ENCODE measurements at regions not wholly inside any gene's neighbourhood (a gene's known extent, or its start where the extent isn't known, plus 50 kb on each side); places are given as distances from the start of the nearest gene placed in this dataset.
A peak's percentile ranks its signal among the peaks of the same experiment; 100 is the strongest.

DNA sequence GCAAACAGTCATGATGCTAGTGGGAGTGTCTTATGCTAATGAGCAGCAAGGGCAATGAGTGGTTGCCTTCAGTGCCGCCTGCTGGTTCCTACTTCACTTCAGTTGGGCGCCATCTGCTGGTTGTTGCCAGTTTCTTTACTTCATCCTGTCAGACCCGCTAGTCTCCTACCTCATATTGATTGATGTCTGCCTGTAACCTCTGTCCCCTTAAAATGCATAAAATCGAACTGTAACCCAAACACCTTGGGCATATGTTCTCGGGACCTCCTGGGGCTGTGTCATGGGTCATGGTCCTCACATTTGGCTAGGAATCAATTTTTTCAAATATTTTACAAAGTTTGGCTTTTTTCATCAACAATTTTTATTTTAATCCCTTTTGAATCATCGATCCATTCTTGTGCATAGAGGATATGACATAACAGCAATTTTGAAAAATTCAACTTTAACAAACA, 62.8 kb upstream of the C7orf33 start:
- Histone ChIP-seq H3K36me3 (no peaks in the 10 kb centered on the region), H3K4me1 (no peaks in the 10 kb centered on the region), H3K27ac (no peak overlapping the region), H3K9me3 (no peaks in the 10 kb centered on the region), H3K4me3 (no peak overlapping the region), H3K27me3 (no peaks in the 10 kb centered on the region)
- TF ChIP-seq, protein P1, sequence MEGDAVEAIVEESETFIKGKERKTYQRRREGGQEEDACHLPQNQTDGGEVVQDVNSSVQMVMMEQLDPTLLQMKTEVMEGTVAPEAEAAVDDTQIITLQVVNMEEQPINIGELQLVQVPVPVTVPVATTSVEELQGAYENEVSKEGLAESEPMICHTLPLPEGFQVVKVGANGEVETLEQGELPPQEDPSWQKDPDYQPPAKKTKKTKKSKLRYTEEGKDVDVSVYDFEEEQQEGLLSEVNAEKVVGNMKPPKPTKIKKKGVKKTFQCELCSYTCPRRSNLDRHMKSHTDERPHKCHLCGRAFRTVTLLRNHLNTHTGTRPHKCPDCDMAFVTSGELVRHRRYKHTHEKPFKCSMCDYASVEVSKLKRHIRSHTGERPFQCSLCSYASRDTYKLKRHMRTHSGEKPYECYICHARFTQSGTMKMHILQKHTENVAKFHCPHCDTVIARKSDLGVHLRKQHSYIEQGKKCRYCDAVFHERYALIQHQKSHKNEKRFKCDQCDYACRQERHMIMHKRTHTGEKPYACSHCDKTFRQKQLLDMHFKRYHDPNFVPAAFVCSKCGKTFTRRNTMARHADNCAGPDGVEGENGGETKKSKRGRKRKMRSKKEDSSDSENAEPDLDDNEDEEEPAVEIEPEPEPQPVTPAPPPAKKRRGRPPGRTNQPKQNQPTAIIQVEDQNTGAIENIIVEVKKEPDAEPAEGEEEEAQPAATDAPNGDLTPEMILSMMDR (IDR thresholded peaks at IDR 0.05), result peak; percentile 12 to 49 (median 25)
- intact Hi-C loops (cut with DNase I), result no loop called here
- peak in 1 of 2 donors; percentile 81 for DNase-seq (ENCODE audit: low spot score in 2 of 2)

DNA sequence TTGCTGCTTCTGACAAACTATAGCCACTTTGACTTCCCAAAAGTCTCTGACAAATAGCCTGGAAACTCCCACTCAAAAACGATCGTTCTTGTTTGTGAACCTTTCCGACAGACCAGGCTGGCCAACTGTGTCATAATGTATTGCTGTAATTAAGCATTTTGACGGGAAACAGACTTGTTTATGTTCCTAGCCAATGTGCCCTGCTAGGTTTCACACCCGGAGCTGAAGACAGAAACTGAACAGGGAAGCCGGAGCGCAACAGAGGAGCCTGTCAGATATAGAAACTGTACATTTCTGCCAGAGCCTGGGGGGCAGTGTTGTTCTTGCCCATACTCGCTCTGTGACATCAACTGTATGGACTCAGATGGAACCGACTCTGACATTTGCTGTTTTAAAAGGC, 55.3 kb upstream of the C7orf33 start:
- H3K27ac ChIP-seq, result no peak overlapping the region
- no peaks in the 10 kb centered on the region for H3K27me3 ChIP-seq
- H3K36me3 ChIP-seq, result no peaks in the 10 kb centered on the region
- no peaks in the 10 kb centered on the region for H3K9me3 ChIP-seq
- DNase-seq (ENCODE audit: low spot score in 2 of 2), result peak in 1 of 2 donors; percentile 60
- intact Hi-C loops (cut with DNase I), result no loop called here
- TF ChIP-seq, protein P1 (IDR thresholded peaks at IDR 0.05), result no peak
- H3K4me3 ChIP-seq, result peak overlapping the region in 1 of 2 donors; percentile 12
- H3K4me1 ChIP-seq, result no peaks in the 10 kb centered on the region

DNA sequence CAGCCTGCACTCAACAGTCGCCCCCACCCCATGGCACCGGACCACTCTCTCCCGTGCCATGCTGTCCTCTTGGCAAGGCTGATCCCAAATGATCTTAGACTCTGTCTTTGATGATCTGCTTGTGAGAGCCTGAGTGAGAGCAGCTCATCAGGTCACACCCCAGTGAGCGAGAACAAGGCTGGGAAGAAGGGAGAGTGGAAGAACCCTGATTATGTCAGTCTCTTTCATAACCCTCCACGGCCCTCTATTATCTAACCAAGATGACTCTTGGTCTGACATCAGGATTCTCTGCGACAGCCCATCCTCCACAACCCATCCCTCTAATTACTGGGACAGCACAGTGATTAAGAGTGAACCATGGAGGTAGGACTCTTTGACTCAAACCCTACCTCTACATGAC, 53.1 kb upstream of the C7orf33 start:
- TF ChIP-seq, protein P1 (IDR thresholded peaks at IDR 0.05), result no peak
- Histone ChIP-seq H3K9me3 (no peaks in the 10 kb centered on the region), H3K36me3 (no peaks in the 10 kb centered on the region), H3K27ac (no peak overlapping the region), H3K4me1 (no peaks in the 10 kb centered on the region), H3K4me3 (no peak overlapping the region), H3K27me3 (no peaks in the 10 kb centered on the region)
- DNase-seq (ENCODE audit: low spot score in 2 of 2), result no peak
- intact Hi-C loops (cut with DNase I), result no loop called here

DNA sequence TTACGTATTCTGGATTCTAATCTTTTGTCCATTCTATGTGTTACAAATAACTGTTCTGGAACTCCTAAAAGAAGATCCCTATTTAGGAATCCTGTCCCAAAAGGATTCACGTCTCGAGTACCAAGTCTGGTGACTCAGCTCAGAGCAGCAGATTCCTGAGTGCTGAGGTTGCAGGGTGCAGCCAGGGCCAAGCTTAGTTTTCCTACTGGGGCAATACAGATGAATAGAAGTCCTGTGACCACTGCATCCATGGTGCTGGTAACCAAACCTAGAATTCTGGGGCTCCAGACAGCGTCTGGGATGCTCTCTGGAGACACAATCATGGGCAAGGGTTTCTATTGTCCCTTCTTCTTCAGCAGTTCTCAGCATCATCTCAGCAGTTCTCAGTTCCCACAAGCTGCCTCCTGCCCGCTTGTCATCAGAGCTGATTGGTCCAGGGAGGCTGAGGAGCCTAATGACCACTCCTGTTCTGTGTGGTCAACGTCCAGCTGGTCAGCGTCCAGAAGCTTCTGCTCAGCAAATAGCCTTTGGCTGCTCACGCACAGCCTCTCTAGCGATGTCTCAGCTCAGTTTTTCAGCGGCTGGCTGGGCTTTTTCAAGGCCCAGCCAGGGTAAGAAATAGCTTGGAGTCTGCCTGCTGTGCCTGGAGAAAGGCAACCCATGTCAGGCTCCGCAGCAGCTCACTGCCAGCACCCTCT, 50.4 kb upstream of the C7orf33 start:
- intact Hi-C loops (cut with DNase I), result loop anchor here (2.0 to 10.0 kb wide), 2 partner anchors 159 to 345 kb away; partner anchors contain the start of genes CUL1 and EZH2
- H3K4me3 ChIP-seq, result peak overlapping the region in 1 of 2 donors; percentile 30
- H3K36me3 ChIP-seq, result no peaks in the 10 kb centered on the region
- H3K27me3 ChIP-seq, result no peaks in the 10 kb centered on the region
- TF ChIP-seq, protein P1 (IDR thresholded peaks at IDR 0.05), result no peak
- H3K9me3 ChIP-seq, result no peaks in the 10 kb centered on the region
- no peaks in the 10 kb centered on the region for H3K4me1 ChIP-seq
- peak; percentile 48 to 88 for DNase-seq (ENCODE audit: low spot score in 2 of 2)
- H3K27ac ChIP-seq, result peak overlapping the region; percentile 77 to 83

Data from ascending aorta (tissue), 2 donors.